ENCODE measurements at regions not wholly inside any gene's neighbourhood (a gene's known extent, or its start where the extent isn't known, plus 50 kb on each side); places are given as distances from the start of the nearest gene placed in this dataset.
"Not testable (repeated sequence)": the region's sequence is repeated elsewhere in the genome, so short reads cannot be mapped to it uniquely, and the experiment has no call there.

DNA sequence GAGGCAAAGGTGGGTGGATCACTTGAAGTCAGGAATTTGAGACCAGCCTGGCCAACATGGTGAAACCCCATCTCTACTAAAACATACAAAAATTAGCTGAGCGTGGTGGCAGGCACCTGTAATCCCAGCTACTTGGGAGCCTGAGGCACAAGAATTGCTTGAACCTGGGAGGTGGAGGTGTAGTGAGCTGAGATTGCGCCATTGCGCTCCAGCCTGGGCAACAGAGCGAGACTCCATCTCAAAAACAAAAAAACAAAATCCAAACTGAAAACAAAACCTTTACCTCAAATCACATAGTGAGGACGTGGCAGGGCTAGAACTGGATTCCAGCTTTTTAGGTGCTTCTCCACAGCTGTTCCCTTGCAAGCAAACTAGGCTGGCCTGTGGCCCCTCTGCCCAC lies 58.5 kb upstream of the EDAR start:
- DNase-seq: not testable (repeated sequence)

GRCh38 chr2:109046925-109047508 lies 58.0 kb upstream of the EDAR start:
- no peak for DNase-seq

GRCh38 chr2:109045505-109045904 lies 56.5 kb upstream of the EDAR start:
- no peak for DNase-seq

GRCh38 chr2:109038992-109039391 lies 50.0 kb upstream of the EDAR start:
- DNase-seq: no peak
